HCT116 (cell line): ENCODE measurements at regions not wholly inside any gene's neighbourhood (a gene's known extent, or its start where the extent isn't known, plus 50 kb on each side); places are given as distances from the start of the nearest gene placed in this dataset.

ENCODE experiments used
- ATAC-seq: fragments of 200-7000 bp; cut with Tn5 transposase; 2 replicates; pipeline ENCODE4 v1.9.1; 2020; ENCODE audit warnings: mild to moderate bottlenecking, moderate library complexity
- BruUV-seq: library from RNA; stranded (reverse); fragments of 400-500 nt; replicated peaks from 2 replicates; lab custom pipeline; 2021; lab: Mats Ljungman, UMichigan
- CTCF ChIA-PET: fragments of 300-600 bp; sonication (Branson Sonifier 250); formaldehyde crosslinking; loops from one replicate; lab custom pipeline; 2021; ENCODE audit warnings: antibody characterized with exemption; lab: Charles Lee
- POLR2A ChIA-PET: fragments of 300-600, 350-600 bp; sonication (Branson Sonifier 250); formaldehyde crosslinking; loops from one replicate; lab custom pipeline; 2021; ENCODE audit warnings: antibody characterized with exemption; lab: Charles Lee
- RAD21 ChIA-PET, 2 experiments: fragments of 300-600 bp; sonication (Branson Sonifier 250); formaldehyde crosslinking; loops; one replicate each; lab custom pipeline; 2023; ENCODE audit warnings: low total read pairs in 2 of 2; ENCODE audit not compliant: uncharacterized antibody in 2 of 2, unreplicated experiment in 2 of 2, low non-redundant PET in 1 of 2; lab: Charles Lee
- DNase-seq: peaks from one replicate; pipeline ENCODE4 v3.0.0-alpha.2; 2010; ENCODE audit warnings: low read depth, low spot score
- H2AFZ ChIP-seq: fragments of 200-600 bp; shearing (Covaris generic), sonication (generic); 2 replicates; pipeline ENCODE4 v1.6.1; 2017; ENCODE audit warnings: low read depth, mixed run types, mixed read lengths, antibody characterized with exemption, low read length; ENCODE audit not compliant: poor library complexity, severe bottlenecking
- H3K27ac ChIP-seq: 2 replicates; pipeline ENCODE4 v1.5.1; 2012; ENCODE audit warnings: low read depth, low read length
- H3K27me3 ChIP-seq: fragments of 200-600 bp; sonication (generic); 2 replicates; pipeline ENCODE4 v1.6.1; 2016; ENCODE audit warnings: mixed run types, low read length, mixed read lengths; ENCODE audit not compliant: insufficient read depth
- H3K36me3 ChIP-seq, 2 experiments: fragments of 200-500 bp in 1 of 2; fragments of 200-600 bp in 1 of 2; sonication (Bioruptor generic) in 1 of 2; sonication (generic) in 1 of 2; 2 replicates each; pipeline versions ENCODE4 v1.5.1 to v1.6.1; 2014 to 2016; ENCODE audit warnings: low read length in 2 of 2, inconsistent platforms in 1 of 2, mixed read lengths in 1 of 2, mixed run types in 1 of 2; ENCODE audit not compliant: insufficient read depth in 2 of 2, control insufficient read depth in 1 of 2
- H3K4me1 ChIP-seq, 2 experiments: fragments of 200-600 bp in 1 of 2; sonication (generic) in 1 of 2; 2 replicates each; pipeline versions ENCODE4 v1.5.1 to v1.6.1; 2012 to 2017; ENCODE audit warnings: low read length in 2 of 2, inconsistent platforms in 1 of 2, mild to moderate bottlenecking in 1 of 2, mixed read lengths in 1 of 2, mixed run types in 1 of 2, moderate library complexity in 1 of 2; ENCODE audit not compliant: insufficient read depth in 2 of 2, control insufficient read depth in 1 of 2
- H3K4me2 ChIP-seq: fragments of 200-600 bp; sonication (generic); 2 replicates; pipeline ENCODE4 v1.6.1; 2017; ENCODE audit warnings: mixed run types, low read length, mixed read lengths
- H3K4me3 ChIP-seq, 2 experiments: fragments of 200-600 bp in 1 of 2; sonication (generic) in 1 of 2; replicated peaks in 1 of 2; 2 replicates each; pipeline ENCODE4 v1.5.1; 2011 to 2016; ENCODE audit warnings: low read length in 2 of 2, control low read depth in 1 of 2, low read depth in 1 of 2, mild to moderate bottlenecking in 1 of 2, mixed read lengths in 1 of 2, mixed run types in 1 of 2
- H3K79me2 ChIP-seq: fragments of 200-600 bp; sonication (generic); 2 replicates; pipeline ENCODE4 v1.6.1; 2017; ENCODE audit warnings: mild to moderate bottlenecking, mixed run types, low read length, moderate library complexity, mixed read lengths; ENCODE audit not compliant: insufficient read depth
- H3K9ac ChIP-seq: fragments of 200-600 bp; sonication (generic); 2 replicates; pipeline ENCODE4 v1.6.1; 2016; ENCODE audit warnings: low read length, mixed read lengths
- H3K9me2 ChIP-seq: fragments of 200-600 bp; sonication (generic), shearing (Covaris generic); 2 replicates; pipeline ENCODE4 v1.6.1; 2017; ENCODE audit warnings: mixed run types, mild to moderate bottlenecking, moderate library complexity; ENCODE audit not compliant: insufficient read depth
- H3K9me3 ChIP-seq, 2 experiments: fragments of 200-500 bp in 1 of 2; fragments of 200-600 bp in 1 of 2; sonication (Bioruptor generic) in 1 of 2; sonication (generic) in 1 of 2; 2 replicates each; pipeline ENCODE4 v1.6.1; 2014 to 2017; ENCODE audit warnings: low read length in 2 of 2, mixed read lengths in 2 of 2, inconsistent platforms in 1 of 2, low read depth in 1 of 2, mild to moderate bottlenecking in 1 of 2, mixed run types in 1 of 2, moderate library complexity in 1 of 2; ENCODE audit not compliant: control insufficient read depth in 1 of 2, insufficient read depth in 1 of 2
- H4K20me1 ChIP-seq: fragments of 200-600 bp; sonication (generic), shearing (Covaris generic); 2 replicates; pipeline ENCODE4 v1.6.1; 2017; ENCODE audit warnings: mixed run types, mild to moderate bottlenecking, moderate library complexity; ENCODE audit not compliant: insufficient read depth
- ATF3 ChIP-seq: IDR thresholded peaks from 2 replicates; pipeline ENCODE4 v1.6.1; 2012
- CTCF ChIP-seq, 3 experiments: fragments of 200-600 bp in 1 of 3; sonication (generic) in 1 of 3; IDR thresholded peaks in 2 of 3; conservative IDR thresholded peaks in 1 of 3; 2 replicates each; pipeline ENCODE4 v1.5.1; 2012 to 2017; ENCODE audit warnings: low read depth in 2 of 3, low read length in 2 of 3, antibody characterized with exemption in 1 of 3, borderline replicate concordance in 1 of 3, control low read depth in 1 of 3, mild to moderate bottlenecking in 1 of 3, mixed read lengths in 1 of 3, mixed run types in 1 of 3, moderate library complexity in 1 of 3; ENCODE audit not compliant: insufficient read depth in 1 of 3
- EGR1 ChIP-seq: IDR thresholded peaks from 2 replicates; pipeline ENCODE4 v1.6.1; 2012; ENCODE audit warnings: low read depth
- ELF1 ChIP-seq: IDR thresholded peaks from 2 replicates; pipeline ENCODE4 v1.6.1; 2012; ENCODE audit warnings: low read depth, borderline replicate concordance
- EZH2 ChIP-seq: fragments of 200-600 bp; sonication (generic); IDR thresholded peaks from 2 replicates; pipeline ENCODE4 v1.6.1; 2017; ENCODE audit warnings: antibody characterized with exemption, mixed run types
- FOSL1 ChIP-seq: IDR thresholded peaks from 2 replicates; pipeline ENCODE4 v1.6.1; 2012; ENCODE audit warnings: low read depth
- JUND ChIP-seq: IDR thresholded peaks from 2 replicates; pipeline ENCODE4 v1.6.1; 2012
- POLR2A ChIP-seq: IDR thresholded peaks from 2 replicates; pipeline ENCODE4 v1.7.0; 2011; ENCODE audit warnings: borderline replicate concordance; ENCODE audit not compliant: insufficient read depth, insufficient read length; ENCODE audit errors: extremely low read depth
- RAD21 ChIP-seq: IDR thresholded peaks from 2 replicates; pipeline ENCODE4 v1.6.1; 2012; ENCODE audit warnings: low read depth, mild to moderate bottlenecking
- SIN3A ChIP-seq: IDR thresholded peaks from 2 replicates; pipeline ENCODE4 v1.6.1; 2012; ENCODE audit warnings: low read depth
- SP1 ChIP-seq: IDR thresholded peaks from 2 replicates; pipeline ENCODE4 v1.6.1; 2012; ENCODE audit warnings: low read depth
- ZFX ChIP-seq: fragments of 450-650 bp; IDR thresholded peaks from 2 replicates; pipeline ENCODE4 v1.6.1; 2017
- ZNF274 ChIP-seq: fragments of 200-500 bp; sonication (Bioruptor generic); IDR thresholded peaks from 2 replicates; pipeline ENCODE4 v1.6.1; 2014; ENCODE audit warnings: mild to moderate bottlenecking, low read depth, low read length, inconsistent platforms
- intact Hi-C: fragments of 100-400 bp; cut with micrococcal nuclease; formaldehyde crosslinking; loops from 2 replicates; pipeline ENCODE4 v1.10.0; 2022

GRCh38 chr1:215022741-215023141 is 59.8 kb upstream of the KCNK2 start:
- no peaks in the 10 kb centered on the region for H4K20me1 ChIP-seq
- H3K4me1 ChIP-seq = no peaks in the 10 kb centered on the region
- ChIA-PET RAD21 (no interaction called here), POLR2A (no interaction called here), CTCF (no interaction called here)
- no peak overlapping the region for H3K27ac ChIP-seq
- TF ChIP-seq ZNF274 (no peak), CTCF (IDR thresholded peaks at IDR 0.05 in 2 of 3, conservative IDR thresholded peaks at IDR 0.05 in 1 of 3; ENCODE audit: borderline replicate concordance in 1 of 3, insufficient read depth in 1 of 3, low read depth in 2 of 3, low read length in 2 of 3) (no peak), SIN3A (no peak), POLR2A (no peak), ATF3 (no peak), JUND (no peak), RAD21 (no peak), ELF1 (no peak), ZFX (no peak), SP1 (no peak), EGR1 (no peak), EZH2 (no peak), FOSL1 (no peak)
- ATAC-seq (no peak), DNase-seq (no peak)
- no peaks in the 10 kb centered on the region for H3K79me2 ChIP-seq
- no peak overlapping the region for H3K4me3 ChIP-seq
- H3K36me3 ChIP-seq = no peaks in the 10 kb centered on the region
- intact Hi-C loops = no loop called here
- no peaks in the 10 kb centered on the region for H3K9me2 ChIP-seq
- no peak overlapping the region for H3K4me2 ChIP-seq
- no peaks in the 10 kb centered on the region for H3K9me3 ChIP-seq
- no peaks in the 10 kb centered on the region for H3K27me3 ChIP-seq
- H3K9ac ChIP-seq = no peak overlapping the region
- BruUV-seq = no TSS peak
- H2AFZ ChIP-seq = no peak overlapping the region
